GM19035 (cell line): ENCODE measurements at regions not wholly inside any gene's neighbourhood (a gene's known extent, or its start where the extent isn't known, plus 50 kb on each side); places are given as distances from the start of the nearest gene placed in this dataset.
"Not testable (repeated sequence)": the region's sequence is repeated elsewhere in the genome, so short reads cannot be mapped to it uniquely, and the experiment has no call there.

ENCODE experiments used
- ATAC-seq: cut with Tn5 transposase; IDR thresholded peaks from one replicate; pipeline ENCODE4 v1.9.1; 2021; ENCODE audit not compliant: unreplicated experiment

DNA sequence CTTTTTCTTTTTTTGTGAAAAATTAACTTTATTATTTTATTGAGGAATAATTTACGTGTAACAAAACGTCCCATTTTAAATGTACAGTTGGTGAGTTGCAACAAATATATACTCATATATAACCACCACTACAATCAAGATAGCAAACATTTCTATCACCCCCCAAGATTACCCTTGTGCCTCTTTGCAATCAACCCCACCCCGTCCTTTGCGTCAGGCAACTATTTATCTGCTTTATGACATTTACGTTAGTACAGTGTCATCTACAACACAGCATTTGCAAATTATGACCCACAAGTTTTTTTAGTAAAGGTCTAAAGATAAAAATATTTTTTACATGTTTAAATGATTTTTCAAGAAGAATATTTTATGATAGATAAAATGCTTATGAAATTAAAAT is 485.6 kb upstream of the SOX9 start:
- ATAC-seq, result no peak

DNA sequence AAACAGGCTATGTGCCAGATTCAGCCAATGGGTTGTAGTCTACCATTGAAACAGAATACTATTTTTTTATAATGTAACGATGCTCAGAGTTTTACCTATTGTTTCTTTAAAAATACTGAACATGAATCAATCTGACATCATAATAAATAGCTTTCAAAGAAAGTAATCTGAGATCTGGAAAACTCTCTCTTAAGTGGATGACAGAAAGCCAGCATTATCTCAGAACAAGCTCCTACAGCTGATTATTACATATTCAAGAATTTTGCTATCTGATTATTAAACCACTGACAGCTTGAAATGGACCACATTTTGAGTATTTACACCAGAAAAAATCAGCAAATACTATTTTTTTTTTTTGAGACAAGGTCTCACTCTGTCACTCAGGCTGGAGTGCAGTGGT is 484.2 kb upstream of the SOX9 start:
- no peak for ATAC-seq

- no peak for ATAC-seq
Measured at GRCh38 chr17:71638668-71639067, 482.2 kb upstream of the SOX9 start.

- no peak for ATAC-seq
Measured at GRCh38 chr17:71639865-71640264, 481.0 kb upstream of the SOX9 start.

DNA sequence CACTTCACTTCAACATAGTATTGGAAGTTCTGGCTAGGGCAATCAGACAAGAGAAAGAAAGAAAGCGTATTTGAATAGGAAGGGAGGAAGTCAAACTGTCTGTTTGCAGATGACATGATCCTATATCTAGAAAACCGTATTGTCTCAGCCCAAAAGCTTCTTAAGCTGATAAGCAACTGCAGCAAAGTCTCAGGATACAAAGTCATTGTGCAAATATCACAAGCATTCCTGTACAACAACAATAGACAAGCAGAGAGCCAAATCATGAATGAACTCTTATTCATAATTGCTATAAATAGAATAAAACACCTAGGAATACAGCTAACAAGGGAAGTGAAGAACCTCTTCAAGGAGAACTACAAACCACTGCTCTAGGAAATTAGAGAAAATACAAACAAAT is 473.9 kb upstream of the SOX9 start:
- not testable (repeated sequence) for ATAC-seq

DNA sequence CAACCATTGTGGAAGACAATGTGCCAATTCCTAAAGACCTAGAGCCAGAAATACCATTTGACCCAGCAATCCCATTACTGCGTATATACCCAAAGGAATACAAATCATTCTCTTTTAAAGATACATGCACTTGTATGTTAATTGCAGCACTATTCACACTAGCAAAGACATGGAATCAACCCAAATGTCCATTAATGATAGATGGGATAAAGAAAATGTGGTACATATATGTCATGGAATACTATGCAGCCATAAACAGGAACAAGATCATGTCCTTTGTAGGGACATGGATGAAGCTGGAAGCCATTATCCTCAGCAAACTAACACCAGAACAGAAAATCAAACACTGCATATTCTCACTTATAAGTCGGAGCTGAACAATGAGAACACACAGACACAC is 472.5 kb upstream of the SOX9 start:
- not testable (repeated sequence) for ATAC-seq

GRCh38 chr17:71649941-71650350 is 470.9 kb upstream of the SOX9 start:
- no peak for ATAC-seq

- ATAC-seq, result no peak
Measured at GRCh38 chr17:71655542-71655941, 465.3 kb upstream of the SOX9 start.

DNA sequence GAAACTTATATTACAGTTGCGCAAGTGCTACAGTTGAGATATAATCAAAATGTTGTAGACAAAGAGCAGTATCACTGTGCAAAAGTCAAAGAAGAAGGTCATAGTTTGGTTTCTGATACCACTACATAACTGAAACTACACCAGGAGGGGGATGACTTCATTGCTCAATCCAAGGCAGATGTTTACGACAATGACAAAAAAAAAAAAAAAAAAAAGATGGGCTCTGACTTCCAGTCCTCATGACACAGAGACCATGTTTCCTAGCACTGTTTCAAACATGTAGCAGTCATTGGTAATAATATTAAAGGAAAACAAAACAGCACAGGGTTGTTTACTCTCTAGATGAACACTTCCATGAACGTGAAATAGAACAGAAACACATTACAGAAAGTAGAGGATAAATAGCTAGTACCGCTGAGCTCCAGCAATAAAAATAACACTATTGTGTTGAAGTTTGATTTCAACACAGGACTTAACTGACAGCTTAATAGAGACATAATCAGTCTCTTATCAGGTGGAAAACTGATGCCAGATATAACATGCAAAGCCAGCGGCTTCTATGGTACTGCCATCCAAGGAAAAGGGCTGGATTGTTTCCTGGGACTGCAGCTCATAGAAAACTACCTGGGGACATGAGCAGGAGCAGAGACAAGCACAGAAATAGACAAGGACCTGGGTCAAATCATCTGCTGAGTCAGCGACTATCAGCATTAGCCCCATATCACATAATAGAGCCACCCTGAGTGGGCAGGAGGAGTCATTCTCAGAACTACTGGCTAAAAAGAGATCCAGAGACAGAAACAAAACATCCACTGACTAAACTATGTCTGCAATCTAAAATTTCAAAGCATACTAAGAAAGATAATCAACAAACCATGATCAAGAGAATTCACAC is 463.6 kb upstream of the SOX9 start:
- no peak for ATAC-seq

DNA sequence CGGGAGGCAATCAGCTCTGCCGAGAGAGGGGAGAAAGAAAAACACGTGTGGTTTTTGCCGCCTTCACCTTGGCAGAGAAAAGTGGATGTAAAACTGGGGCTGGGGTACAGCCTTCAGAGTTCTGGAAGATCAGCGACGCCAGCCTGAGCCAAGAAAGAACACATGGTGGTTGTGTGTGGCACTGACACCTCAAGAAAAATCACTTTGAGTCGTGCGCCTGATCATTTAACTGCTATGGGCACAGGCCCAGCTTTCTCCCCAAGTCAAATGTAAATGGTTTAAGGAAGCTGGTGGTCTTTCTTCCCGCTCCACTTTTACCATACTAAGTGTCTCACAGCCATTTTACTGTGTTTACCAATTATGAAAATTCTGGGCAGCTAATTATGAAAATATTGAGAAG is 461.8 kb upstream of the SOX9 start:
- ATAC-seq, result no peak

GRCh38 chr17:71664861-71665260 is 456.0 kb upstream of the SOX9 start:
- ATAC-seq, result no peak

GRCh38 chr17:71666047-71666446 is 454.8 kb upstream of the SOX9 start:
- no peak for ATAC-seq

- ATAC-seq, result no peak
Measured at GRCh38 chr17:71667661-71668060, 453.2 kb upstream of the SOX9 start.

DNA sequence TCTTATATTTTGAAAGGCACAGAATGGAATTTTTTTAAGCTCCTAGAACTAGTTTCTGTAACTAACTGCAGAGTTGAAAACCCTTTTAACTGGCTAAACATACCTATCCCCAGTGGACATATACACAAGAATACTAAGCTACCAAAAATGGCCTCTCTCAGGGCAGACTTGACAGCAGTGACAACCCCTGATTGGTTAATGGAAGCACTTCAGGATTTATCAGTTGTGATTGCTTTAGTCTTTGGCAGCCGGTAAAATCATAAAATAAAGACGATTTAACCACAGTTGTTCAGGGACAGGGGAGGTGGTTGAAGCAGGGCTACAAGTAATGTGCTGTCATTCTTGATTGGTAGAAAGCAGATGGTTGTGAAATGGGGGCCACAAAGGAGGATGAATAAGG is 452.0 kb upstream of the SOX9 start:
- no peak for ATAC-seq

- ATAC-seq, result no peak
Measured at GRCh38 chr17:71677439-71677838, 443.4 kb upstream of the SOX9 start.

DNA sequence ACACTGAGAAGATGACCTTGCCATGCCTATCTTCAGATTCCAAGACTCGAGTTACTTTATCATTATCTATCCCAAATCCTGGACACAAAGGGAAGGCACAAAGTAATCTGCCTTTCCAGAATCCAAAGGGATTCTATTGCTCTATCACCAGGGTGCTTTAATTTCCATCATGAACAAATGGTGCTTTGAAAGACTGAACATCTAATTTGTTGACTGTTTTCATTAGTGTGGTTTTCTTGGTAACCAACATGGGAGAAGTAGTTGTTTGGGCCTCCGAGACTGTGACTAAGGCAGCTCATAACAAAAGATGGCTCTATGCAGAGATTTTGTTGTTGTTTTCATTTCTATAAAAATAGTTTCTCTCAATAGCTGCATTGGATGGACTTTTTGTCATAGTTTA is 441.0 kb upstream of the SOX9 start:
- ATAC-seq, result no peak

DNA sequence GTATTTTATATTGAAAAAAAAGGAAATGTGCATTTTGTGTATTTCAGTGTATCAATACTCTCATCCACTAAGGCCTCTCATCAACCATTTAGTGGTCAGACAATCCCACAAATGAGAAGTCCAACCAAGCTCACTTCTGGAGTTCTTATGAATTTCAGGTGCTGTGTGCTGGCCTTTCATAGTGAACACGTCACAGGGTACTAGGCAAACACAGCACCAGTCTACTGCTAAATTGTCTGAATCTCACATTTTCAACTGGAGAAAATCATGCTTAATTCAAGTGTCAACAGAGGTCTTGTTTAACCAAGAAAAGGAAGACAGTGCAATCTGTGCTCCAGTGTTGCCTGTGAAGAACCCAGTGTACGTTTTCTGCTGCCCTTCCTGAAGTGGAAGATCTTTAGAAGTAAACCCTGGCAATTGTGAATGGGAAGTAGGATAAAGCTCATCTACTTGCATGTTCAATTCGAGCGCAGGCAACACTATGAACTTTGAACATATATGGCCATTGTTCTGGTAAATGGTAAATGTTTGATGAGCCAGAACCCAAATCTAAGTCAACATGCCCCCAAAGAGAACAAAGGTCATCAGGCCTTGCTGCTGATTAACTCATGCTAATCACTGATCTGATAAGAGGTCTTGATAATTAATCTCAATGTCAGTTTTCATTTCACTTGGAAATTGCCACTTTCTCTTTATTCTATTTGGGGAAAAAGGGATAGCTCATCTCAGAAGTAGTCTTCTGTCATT is 439.2 kb upstream of the SOX9 start:
- ATAC-seq, result no peak

- ATAC-seq, result no peak
Measured at GRCh38 chr17:71682174-71682494, 438.7 kb upstream of the SOX9 start.

DNA sequence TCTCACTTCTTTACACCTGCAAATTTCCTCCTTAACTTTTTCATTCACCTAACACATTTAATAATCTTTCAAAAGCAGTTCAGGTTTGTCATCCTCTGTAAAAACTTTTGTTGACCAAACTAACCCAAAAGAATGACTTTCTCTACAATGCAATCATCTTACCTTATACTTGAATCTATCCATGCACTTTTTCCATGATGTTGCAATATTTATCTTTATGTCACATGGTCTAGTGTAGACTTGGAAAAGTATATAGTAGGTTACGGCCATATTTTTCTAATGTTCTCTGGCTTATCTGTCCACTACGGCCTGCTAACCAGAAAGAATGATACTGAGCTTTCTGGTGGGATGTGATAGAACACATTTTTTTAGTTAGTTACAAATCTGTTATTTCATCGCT is 431.0 kb upstream of the SOX9 start:
- no peak for ATAC-seq

- no peak for ATAC-seq
Measured at GRCh38 chr17:71699907-71700306, 420.9 kb upstream of the SOX9 start.

DNA sequence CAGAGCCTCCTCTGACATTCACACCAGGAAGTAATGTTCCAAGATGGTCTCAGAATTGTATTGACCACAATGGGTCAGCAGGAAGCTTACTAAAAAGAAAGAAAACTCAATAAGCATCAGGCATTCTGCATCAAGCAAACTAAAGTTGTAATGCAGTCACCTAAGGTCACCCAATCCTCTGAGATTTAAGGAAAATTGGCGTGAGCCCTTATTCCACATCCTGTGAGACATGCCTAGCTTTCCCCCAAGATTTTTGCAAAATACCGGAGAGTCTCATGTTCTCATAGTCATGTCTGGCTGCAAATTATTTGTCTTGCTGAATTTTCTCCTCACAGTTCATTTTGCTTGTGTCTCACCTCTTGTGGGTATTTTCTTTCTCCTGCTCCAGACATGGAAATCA is 417.1 kb upstream of the SOX9 start:
- ATAC-seq, result no peak

DNA sequence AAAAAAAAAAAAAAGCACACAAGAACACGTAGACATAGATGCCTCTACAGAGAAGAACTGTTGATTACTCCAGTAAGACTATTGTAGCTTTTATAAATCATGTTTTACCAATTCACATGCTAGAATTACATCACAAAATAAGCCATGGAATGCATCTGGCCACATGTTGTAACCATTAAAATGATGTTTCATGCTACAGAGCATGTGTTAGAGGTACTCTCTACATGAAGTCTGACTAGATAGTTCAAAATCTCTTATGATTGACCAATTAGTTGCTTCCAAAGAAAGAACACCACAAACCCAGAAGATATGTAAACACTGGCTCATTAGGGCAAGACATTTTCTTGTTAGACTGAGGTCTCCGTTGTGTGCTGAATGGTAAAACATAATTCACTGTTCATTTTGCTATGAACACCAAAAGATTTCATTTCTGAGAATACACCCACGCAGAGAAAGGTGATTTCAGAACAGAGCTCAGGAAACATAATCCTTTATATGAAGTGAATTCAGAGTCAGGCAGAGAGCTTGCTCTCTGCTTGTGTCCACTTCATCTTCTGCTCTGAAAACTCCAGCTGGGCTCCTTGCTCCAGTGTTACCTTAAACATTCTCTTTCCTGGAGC is 411.4 kb upstream of the SOX9 start:
- ATAC-seq, result no peak
